GM18858 (cell line): ENCODE measurements at regions not wholly inside any gene's neighbourhood (a gene's known extent, or its start where the extent isn't known, plus 50 kb on each side); places are given as distances from the start of the nearest gene placed in this dataset.
"Not testable (repeated sequence)": the region's sequence is repeated elsewhere in the genome, so short reads cannot be mapped to it uniquely, and the experiment has no call there.

Source experiments
- ATAC-seq: cut with Tn5 transposase; IDR thresholded peaks from one replicate; pipeline ENCODE4 v1.9.1; 2021; ENCODE audit not compliant: unreplicated experiment

DNA sequence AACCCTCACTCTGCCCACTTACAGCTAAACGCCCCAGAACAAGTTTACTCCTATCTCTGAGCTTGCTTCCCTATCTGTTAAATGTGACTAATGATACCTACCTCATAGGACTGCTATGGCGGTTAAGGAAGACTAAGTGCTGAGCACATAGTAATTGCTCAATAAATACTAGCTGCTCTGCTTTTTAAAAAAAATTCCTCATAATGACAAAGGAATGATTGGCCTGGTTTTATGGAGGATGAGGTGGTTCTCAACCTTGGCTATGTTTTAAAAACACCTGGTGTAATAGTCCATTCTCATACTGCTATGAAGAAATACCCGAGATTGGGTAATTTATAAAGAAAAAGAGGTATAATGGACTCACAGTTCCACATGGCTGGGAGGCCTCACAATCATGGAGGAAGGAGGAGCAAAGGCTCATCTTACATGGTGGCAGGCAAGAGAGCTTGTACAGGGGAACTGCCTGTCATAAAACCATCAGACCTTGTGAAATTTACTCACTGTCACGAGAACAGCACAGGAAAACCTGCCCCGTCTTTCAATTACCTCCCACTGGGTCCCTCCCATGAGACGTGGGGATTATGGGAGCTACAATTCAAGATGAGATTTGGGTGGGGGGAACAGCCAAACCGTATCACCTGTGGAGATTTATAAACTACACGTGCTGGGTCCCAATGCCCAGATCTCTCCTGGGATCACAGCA is 127.2 kb upstream of the SYT13 start:
- ATAC-seq: no peak

DNA sequence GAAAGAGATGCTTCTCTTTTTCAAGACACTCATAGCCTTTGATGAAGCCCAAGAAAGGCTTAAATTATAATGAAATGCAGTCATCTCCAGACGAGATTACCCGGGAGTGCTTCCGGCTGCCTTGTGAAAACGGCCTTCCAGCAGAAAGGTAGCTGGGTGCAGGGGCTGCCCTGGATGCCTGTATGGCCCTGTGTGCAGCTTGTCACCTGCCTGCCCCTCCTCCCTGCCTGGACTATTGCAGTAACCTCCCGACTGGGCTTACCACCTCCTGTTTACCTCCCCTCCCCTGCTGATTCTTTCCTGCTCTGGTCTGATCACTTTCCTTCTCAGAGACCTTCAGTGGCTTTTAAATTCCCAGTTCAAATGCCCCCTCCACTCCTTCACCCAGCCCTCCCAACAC is 126.4 kb upstream of the SYT13 start:
- ATAC-seq: no peak

DNA sequence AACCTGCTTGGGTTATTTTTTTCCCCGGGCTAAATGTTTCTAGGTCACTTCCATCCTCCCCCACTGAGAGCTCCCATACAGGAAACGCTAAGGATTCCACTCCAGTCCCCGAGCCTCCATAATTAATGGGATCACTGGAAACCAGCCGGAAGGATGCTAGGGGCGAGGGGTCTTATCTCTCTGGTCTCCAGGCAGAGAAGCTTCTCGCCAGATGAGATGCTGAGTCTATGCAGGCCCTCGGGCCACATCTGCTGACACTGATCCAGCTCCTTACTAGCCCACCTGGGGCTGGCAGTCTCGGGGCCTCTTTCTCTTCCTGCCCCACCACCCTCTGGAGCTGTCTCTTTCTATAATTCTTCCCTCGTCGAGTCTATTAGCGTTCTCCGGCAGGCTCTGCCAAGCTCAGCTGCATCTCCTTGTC is 125.9 kb upstream of the SYT13 start:
- no peak for ATAC-seq

DNA sequence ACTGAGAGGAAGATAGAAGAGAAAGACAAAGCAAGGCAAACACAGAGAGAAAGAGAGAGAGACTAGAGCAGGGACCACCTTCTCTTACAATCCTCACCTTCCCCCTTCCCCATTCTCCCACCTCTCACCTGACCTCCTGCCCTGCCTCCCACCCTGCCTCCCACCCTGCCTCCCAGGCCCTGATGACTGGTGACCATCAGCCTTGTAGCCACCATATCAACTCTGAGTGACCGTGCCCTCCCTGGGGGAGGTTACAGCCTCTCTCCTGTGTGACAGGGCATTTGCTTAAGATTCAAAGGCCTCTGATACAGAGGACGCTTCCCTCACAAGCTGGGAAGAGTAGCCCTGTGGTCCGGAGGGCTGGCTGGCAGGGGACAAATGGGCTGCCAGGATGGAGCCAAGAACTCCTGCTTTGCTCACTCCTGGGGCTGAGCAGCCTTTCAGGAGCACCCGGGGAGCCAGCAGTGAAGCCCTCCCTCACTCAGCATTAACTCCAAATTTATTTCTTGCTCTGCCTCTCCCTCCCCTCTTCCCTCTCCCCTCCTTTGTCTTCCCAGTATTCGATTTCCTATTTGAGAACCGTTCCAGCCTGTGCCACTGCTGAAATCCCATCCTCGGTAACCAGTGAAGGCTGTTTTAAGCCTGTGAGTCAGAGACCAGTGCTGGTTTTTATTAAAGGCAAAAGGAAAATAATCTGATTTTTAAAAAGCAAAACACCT is 125.2 kb upstream of the SYT13 start:
- ATAC-seq: no peak

DNA sequence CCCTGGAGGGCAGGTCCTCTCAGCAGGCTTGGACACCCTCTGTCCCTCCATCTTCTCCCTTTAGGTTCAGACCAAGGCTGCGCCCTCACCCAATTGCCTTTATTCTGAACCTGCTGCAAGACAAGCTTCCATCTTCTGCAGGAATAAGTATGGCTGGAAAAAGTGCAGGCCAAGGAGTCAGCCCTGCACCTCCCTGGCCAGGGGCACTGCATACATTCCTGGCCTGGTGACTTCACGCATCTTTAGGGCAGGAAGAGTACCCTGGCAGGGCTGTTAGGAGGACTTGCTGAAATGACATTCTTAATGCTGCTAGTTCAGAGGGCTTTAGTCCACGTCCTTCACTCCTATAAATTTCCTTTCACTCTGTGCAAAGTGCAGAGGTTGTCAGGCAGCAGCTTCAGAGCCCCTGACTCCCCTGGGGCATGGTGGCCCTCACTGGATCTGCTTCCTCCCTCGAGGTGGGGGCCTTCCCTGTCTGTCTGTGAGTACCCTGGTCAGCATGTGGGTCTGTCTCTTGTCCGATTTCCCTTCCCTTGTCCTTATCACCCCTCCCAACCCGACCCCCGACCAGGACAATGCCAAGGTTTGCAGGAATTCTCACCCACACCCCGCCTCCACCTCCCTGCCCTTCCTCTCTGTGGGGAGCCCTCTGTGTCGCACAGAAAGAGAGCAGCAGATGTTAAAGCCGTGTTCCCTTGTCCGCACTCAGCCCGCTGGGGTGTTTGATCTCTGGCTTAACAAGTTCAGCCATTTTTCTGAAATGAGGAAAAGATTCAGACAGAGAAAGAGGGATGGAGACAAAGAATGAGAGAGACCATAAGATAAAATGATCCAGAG is 124.5 kb upstream of the SYT13 start:
- ATAC-seq: no peak

DNA sequence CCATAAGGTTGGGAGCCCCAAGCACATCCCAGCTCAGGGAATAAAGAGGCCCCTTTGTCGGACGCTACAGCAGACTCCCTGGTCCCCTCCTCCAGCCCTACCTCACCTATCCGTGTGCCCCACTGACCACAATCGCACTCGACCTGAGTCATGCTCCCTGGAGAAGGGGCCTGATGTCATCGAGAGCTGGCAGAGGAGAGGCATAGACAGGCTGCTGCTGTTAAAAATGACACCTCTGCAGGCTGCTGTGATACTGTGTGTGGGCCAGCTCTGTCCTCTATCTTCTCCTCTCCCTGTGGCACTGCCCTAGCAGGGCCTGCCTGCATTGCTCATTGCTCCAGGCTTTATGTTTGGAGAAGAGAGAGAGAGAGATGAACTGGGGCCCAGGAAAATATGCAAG is 123.4 kb upstream of the SYT13 start:
- no peak for ATAC-seq

DNA sequence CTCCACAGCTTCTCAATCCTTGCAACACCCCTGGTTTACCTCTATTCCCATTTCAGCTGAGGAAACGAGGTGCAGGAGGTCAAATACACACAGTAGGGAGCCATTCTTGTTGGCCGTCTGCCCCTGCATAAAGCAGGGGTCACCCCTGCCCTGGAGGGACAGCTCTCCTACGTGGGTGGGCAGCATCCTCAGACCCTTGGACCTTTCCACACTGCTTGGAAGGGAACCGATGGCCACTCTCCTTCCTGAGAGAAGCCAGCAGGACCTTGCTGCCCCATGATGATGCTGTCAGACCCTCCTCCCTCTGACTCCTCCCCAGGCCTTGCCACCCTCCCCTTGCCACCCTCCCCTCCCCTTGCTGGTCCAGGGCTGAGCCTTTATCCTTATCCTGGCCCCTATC is 121.1 kb upstream of the SYT13 start:
- no peak for ATAC-seq

DNA sequence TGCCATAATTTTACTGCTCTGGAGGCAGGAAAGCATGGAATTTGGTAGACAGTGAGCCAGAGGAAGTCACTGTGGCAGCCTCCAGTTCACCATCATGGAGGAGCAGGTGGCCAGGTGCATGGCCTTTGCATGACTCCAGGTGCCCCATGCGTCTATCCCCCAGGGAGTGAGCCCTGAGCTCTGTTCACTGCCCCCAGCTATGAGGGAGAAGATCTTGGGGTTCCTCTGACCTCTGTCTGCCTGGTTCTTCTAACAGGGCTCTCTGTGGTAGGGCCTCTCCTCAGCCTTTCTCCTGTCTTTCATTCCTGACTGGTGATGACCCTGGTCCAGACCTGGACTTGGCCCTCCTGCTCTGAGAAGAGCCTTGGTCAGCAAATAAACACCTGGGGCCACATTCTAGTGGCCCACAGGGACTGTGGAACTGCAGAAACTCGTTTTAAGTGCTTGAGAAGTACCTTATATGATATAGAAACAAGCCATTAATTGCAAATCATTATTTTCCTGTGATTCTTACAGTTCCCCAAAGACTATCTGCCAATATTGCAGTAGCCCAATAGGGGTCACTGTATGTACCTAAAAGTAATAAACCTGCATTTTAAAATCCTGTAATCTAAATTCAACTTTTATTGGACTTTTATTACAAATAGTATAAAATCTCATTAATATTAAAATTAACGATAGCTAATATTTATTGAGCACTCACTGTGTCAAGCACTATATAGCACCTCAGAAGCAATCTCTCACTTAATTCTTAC is 120.0 kb upstream of the SYT13 start:
- no peak for ATAC-seq

DNA sequence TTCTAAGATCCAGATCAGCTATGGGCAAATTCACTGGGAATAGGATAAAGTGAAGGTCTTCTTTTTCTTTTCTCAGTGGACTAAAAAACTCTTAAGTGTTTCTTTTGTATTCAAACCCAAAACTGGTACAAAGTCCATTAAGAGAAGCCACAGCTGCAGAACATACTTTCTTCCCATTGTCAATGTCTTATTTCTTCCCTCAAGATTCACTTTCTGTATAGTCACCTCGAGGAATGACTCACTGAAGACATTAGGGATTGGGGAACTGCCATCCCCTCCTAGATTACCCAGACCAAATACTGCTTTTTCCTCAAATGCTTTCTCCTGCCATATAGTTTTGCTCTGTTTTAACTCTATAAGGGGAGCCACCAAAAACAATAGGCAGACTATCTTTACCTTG is 117.4 kb upstream of the SYT13 start:
- not testable (repeated sequence) for ATAC-seq

DNA sequence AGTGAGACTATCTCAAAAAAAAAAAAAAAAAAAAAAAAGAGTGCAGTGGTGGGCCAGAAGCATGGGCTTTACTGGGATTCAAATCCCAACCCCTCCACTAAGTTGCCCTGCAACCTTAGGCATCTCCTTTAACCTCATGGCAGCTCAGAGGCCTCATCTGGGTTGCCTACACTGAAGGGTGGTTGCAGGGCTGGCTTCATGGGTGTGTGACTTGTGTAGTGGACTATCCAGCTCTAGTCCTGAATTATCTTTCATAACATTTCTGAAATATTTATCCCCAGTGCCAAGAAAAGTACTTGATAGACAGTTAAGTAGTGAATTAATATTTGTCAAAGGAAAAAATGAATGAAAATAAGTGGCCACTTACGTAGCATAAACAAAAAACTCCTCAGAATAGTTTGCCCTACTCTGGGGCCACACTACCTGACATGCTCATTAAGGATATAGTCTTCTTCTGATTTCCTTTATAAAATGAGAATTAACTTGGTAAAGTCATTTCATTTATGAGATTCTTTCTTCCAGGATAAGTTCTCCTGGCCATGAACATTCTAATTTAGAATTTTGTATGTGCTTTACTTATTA is 116.0 kb upstream of the SYT13 start:
- no peak for ATAC-seq

DNA sequence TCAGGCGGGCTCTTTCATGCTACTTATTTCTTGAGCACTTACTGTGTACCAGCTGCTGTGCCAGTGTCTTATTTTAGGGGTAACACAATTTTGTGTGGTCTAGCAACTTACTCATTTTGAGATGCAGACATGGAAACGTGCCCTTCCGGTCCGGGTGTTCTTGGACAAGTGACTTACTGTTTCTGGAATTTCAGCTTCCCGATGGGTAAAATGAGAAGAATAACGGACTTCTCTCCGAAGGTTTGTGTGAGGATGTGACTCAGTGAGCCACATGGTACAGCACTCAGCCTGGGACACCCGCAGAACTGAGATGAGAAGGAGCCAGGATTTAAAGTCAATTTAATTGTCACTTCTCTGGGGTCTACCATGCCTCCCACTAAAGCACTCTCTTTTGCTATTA is 114.5 kb upstream of the SYT13 start:
- no peak for ATAC-seq

DNA sequence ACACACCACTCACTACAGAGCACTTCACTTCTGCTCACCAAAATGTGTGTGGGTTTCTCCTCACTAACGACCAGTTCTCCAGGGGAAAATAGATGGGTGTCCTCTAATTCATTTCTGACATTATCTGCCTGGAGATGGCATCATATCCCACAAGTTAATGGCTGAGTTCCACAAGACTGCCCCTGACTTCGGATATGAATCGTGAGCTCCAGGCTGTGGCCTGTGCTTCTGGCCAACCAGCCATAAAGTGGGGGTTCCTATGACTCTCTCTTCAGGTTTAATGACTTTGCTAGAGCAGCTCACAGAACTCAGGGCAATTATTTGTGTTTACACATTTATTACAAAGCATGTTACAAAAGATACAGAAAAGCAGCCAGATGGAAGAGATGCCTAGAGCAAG is 113.0 kb upstream of the SYT13 start:
- ATAC-seq: no peak

DNA sequence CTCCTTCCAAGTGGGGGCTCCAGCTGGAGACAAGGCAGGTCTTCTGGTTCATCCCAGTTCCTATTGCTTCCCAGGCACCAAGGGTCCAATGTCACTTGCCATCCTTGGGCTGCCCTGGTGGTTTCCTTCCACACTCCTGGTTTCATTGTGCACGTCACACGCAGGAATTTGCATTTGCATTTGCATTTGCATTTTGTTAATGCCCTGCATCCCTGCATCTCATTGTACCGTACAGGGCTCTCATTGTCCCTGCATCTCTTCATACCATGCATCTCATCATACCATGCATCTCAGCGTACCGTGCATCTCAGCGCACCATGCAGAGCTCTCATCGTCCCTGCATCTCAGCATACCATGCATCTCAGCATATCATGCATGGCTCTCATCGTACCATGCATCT is 112.2 kb upstream of the SYT13 start:
- no peak for ATAC-seq

DNA sequence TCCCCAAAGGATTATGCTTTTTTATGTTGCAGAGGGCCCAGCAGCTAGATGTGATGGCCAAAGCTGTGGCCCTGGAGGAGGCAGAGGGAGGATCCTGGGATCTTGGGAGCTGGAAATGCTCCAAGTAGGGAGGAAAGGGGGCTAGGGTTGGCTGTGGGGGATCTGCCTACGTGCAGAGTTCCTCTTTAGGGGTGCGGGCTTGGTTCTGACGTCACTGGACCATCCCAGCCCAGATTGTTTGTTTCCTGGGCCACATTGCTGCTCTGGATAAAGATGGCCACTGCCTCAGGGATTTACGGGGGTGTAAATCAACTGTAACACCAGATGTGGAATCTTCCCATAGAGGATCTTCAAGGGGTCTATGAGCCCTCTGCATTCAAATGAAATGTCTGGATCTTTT is 110.3 kb upstream of the SYT13 start:
- ATAC-seq: no peak

DNA sequence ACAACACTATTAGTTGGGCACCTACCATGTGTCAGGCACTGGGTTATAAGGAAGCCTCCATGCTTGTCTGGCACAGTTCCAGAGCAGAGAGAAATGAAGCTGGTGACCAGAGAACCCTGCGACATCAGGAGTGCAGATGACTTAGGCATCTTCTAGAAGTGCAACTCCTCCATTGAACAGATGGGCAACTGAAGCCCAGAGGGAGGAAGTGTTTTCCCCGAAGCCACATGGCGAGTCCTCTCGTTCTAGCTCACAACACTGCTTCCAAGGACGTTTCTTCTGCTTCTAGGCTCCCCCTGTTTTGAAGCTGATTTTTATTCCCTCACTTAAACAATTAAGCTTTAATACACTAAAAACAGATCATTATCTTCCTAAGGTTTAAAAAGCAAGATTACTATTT is 109.8 kb upstream of the SYT13 start:
- no peak for ATAC-seq

DNA sequence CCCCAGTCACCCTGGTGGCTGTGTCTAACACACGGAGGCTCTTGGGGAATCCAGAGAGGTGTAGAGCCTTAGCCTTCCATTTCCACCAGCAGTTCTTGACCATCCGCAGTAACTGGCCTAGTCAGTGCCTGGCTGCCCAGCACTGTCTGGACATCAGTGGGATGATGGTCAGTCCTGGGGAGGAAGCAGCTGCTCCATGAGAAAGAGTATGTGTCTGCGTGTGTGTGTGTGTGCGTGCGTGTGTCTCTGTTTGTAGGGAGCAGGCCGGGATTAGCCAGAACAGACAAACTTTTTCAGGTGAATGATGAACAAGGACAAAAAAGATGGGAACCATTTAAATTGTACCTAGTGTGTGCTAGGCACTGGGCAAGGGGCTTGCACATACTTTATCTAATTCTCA is 109.3 kb upstream of the SYT13 start:
- ATAC-seq: no peak

DNA sequence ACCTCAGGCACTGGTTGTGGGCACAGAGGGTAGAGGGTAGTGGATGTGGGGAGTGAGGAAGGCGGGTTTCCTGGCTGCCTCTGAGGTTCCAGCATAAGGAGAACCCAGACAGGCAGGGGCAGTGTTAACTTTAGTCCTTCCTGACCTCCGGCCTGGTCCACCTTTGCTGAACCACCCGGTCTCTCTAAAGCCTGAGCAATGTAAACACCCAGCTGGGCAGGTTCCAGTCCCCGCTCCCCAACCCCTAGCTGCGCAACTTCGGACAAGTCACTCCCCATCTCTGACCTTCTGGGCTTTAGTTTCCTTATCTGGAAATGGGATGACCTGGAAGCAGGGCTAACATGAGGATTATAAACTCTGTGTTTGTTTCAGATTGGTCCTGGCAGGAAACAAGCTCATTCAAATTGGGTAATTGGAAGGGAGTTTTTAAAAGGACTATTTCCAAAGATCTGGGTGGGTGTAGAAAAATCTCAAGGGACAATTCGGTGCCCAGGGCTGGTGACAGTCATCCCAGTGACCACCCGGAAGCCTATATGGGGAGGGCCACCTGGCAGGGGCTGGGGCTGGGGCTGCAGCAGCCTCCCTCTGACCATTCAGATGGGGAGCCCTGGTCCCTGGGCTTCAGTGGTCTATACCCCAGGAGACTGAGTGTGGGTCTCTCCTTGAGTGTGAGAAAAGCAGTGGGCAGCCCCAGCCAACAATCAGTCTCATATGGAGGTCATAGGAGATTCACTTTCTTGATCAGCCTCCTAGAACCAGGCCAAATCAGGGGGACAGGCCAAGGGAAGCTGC is 108.3 kb upstream of the SYT13 start:
- no peak for ATAC-seq

DNA sequence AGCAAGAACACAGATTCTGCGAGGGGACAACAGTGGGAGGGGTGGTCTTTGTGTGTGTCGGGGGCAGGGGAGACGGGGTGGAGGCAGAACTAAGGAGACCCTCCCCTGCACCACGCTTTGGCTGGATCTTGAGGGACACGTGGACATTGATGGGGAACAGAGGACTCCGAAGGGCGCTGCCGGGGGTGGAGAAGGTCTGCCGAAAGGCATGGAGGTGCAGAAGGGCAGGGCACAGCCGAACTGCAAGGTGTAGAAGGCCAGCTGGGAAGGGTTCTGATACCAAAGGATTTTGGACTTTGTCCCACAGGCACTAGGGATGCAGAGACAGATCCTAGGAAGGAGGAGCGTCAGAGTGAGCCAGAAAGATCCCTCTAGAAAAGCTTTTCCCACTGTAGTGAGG is 107.7 kb upstream of the SYT13 start:
- no peak for ATAC-seq

DNA sequence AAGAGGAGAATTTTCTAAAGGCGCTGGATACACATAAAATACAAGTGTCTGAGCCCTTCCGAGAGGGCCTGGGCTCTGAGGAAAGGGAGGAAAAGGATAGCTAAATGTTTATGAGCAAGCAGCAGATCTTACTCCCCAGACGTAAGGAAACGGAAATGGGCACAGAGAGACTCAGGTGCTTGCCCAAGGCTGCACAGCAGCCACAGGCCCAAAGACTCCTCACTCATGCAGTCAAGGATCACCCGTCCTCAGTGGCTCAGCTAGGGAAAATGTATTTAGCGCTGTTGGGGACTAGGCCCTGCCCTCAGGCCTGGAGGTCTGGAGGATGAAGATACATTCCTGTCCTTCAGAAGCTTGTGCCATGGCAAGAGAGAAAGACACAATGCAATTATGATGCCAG is 107.2 kb upstream of the SYT13 start:
- no peak for ATAC-seq

DNA sequence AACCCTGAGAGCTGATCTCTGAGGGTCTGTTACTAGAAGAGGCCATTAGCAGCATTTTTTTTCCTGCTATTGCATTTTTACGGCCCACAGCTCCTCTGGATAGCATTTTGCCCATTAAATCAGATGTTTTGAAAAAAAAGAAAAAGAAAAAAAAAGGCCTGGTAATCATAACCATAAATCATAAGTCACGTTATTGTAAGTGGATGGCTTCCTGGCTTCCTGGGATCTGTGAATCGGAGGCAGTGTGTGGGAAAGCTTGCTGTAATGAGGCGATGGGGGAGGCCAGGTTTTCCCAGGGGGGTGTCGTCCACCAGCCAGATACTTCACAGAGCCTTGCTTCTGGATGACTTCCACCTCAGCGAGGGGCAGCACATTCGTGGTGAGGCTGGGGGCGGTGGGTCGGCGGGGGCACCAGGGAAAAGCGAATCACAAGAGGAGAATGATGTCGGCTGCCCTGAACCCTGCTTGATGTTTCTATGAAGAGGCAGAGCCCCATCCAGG is 106.5 kb upstream of the SYT13 start:
- no peak for ATAC-seq
